HL-60 (cell line): ENCODE measurements at regions not wholly inside any gene's neighbourhood (a gene's known extent, or its start where the extent isn't known, plus 50 kb on each side); places are given as distances from the start of the nearest gene placed in this dataset.

ENCODE experiments used
- DNase-seq, 2 experiments: peaks; one replicate each; pipeline ENCODE4 v3.0.0-alpha.2; 2010 to 2020; ENCODE audit warnings: low read depth in 1 of 2, low spot score in 1 of 2
- H3K27ac ChIP-seq: fragments of 250-450 bp; sonication (Bioruptor Pico); replicated peaks from 2 replicates; pipeline ENCODE4 v1.5.1; 2020; ENCODE audit warnings: mild to moderate bottlenecking, moderate library complexity
- H3K27me3 ChIP-seq: fragments of 250-450 bp; sonication (Bioruptor Pico); 2 replicates; pipeline ENCODE4 v1.5.1; 2021; ENCODE audit warnings: mild to moderate bottlenecking, moderate library complexity; ENCODE audit not compliant: insufficient read depth, poor library complexity, severe bottlenecking
- H3K4me3 ChIP-seq: replicated peaks from 2 replicates; pipeline ENCODE4 v1.5.1; 2011; ENCODE audit warnings: mild to moderate bottlenecking, control low read depth, low read length; ENCODE audit not compliant: insufficient read depth
- GABPA ChIP-seq: IDR thresholded peaks from 2 replicates; pipeline ENCODE4 v1.6.1; 2012; ENCODE audit warnings: low read depth
- POLR2AphosphoS5 ChIP-seq: IDR thresholded peaks from 2 replicates; pipeline ENCODE4 v1.6.1; 2012; ENCODE audit warnings: low read depth
- SPI1 ChIP-seq: IDR thresholded peaks from 2 replicates; pipeline ENCODE4 v1.6.1; 2012; ENCODE audit warnings: low read depth, mild to moderate bottlenecking, borderline replicate concordance
- TF ChIP-seq, protein P1 (sequence below): IDR thresholded peaks from one replicate; pipeline ENCODE4 v1.5.1; 2011; ENCODE audit warnings: low read length, control low read depth, inconsistent platforms; ENCODE audit not compliant: insufficient read depth
- TF ChIP-seq, protein P2 (sequence below): IDR thresholded peaks from 2 replicates; pipeline ENCODE4 v1.6.1; 2012; ENCODE audit warnings: low read depth; ENCODE audit not compliant: insufficient replicate concordance

DNA sequence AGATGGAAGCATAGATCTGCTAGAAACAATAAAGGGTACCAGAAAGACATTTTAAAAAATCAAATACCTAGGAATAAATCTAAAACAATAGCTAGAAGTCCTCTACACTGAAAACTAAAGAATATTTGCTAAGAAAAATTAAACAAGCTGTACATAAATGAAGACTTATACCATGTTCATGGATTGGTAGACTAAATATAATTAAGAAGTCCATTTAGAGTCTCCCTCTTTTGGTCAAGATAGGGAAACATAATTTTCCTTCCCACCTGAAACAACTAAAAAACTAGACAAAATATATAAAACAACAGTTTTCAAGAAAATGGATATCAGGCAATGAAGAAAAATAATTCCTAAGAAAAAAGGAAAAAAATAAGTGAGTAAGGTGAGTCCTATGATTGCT is 120.0 kb upstream of the TAB2 start:
- DNase-seq, result no peak
- TF ChIP-seq POLR2AphosphoS5, result no peak

DNA sequence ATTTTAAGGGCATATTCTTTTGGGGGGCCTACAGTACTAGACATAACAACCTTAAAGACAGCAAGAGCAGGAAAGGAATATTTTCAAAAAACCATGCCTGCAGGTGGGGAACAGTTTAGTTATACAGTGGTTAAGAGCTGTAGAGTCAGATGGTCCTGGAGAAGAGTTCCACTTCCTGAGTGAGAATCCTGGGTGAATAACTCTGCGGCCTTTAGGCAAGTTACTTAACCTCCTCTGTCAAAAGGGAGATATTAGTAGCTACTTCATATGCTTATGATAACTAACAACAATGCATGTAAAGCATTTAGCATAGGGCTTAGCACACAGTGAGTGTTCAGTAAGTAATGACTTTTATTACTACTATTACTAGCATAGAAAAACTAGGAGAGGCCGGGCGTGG is 119.2 kb upstream of the TAB2 start:
- Histone ChIP-seq H3K27ac (no peak overlapping the region), H3K4me3 (no peak overlapping the region), H3K27me3 (no peaks in the 10 kb centered on the region)
- no peak for DNase-seq
- TF ChIP-seq SPI1 (no peak), GABPA (no peak), POLR2AphosphoS5 (no peak)
- TF ChIP-seq, protein P1, sequence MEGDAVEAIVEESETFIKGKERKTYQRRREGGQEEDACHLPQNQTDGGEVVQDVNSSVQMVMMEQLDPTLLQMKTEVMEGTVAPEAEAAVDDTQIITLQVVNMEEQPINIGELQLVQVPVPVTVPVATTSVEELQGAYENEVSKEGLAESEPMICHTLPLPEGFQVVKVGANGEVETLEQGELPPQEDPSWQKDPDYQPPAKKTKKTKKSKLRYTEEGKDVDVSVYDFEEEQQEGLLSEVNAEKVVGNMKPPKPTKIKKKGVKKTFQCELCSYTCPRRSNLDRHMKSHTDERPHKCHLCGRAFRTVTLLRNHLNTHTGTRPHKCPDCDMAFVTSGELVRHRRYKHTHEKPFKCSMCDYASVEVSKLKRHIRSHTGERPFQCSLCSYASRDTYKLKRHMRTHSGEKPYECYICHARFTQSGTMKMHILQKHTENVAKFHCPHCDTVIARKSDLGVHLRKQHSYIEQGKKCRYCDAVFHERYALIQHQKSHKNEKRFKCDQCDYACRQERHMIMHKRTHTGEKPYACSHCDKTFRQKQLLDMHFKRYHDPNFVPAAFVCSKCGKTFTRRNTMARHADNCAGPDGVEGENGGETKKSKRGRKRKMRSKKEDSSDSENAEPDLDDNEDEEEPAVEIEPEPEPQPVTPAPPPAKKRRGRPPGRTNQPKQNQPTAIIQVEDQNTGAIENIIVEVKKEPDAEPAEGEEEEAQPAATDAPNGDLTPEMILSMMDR, result no peak
- TF ChIP-seq, protein P2, sequence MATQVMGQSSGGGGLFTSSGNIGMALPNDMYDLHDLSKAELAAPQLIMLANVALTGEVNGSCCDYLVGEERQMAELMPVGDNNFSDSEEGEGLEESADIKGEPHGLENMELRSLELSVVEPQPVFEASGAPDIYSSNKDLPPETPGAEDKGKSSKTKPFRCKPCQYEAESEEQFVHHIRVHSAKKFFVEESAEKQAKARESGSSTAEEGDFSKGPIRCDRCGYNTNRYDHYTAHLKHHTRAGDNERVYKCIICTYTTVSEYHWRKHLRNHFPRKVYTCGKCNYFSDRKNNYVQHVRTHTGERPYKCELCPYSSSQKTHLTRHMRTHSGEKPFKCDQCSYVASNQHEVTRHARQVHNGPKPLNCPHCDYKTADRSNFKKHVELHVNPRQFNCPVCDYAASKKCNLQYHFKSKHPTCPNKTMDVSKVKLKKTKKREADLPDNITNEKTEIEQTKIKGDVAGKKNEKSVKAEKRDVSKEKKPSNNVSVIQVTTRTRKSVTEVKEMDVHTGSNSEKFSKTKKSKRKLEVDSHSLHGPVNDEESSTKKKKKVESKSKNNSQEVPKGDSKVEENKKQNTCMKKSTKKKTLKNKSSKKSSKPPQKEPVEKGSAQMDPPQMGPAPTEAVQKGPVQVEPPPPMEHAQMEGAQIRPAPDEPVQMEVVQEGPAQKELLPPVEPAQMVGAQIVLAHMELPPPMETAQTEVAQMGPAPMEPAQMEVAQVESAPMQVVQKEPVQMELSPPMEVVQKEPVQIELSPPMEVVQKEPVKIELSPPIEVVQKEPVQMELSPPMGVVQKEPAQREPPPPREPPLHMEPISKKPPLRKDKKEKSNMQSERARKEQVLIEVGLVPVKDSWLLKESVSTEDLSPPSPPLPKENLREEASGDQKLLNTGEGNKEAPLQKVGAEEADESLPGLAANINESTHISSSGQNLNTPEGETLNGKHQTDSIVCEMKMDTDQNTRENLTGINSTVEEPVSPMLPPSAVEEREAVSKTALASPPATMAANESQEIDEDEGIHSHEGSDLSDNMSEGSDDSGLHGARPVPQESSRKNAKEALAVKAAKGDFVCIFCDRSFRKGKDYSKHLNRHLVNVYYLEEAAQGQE, result no peak

More for the DNA sequence above, 120.0 kb upstream of the TAB2 start:
- Histone ChIP-seq H3K27me3 (no peaks in the 10 kb centered on the region), H3K27ac (no peak overlapping the region), H3K4me3 (no peak overlapping the region)

DNA sequence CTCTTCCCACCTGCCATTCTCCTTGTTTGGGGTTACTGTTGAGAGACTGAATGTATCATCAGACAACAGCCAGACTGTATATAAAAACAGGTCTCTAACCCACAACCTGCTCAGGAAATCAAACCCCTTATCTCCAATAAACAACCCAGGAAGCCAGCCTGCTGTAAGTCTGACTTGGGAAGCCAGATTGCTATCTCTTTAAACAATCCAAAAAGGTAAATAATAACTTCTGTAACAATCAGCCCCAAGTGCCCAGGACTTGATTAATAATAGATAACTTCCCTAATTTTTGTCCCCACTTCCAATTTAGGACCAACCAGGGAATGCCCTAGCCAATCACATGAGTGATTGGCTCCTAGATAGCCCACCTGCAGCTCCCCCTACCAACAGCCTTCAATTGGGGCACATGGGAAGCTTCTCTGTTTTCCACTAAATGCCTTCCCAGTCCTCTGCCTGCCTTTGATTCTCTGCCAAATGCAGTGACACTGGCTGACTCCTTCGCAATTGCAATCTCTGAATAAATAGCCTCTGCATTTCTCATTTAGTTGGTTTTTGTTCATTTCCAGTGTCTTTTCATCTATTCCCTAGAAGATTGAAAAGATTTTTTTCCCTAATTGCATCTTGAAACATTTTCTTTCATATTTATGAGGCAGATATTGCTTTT is 117.1 kb upstream of the TAB2 start:
- Histone ChIP-seq H3K27me3 (no peaks in the 10 kb centered on the region), H3K27ac (no peak overlapping the region), H3K4me3 (no peak overlapping the region)
- no peak for DNase-seq
- no peak for TF ChIP-seq POLR2AphosphoS5
- TF ChIP-seq, protein P1, result no peak
- TF ChIP-seq SPI1, result no peak
- TF ChIP-seq, protein P2, result no peak

DNA sequence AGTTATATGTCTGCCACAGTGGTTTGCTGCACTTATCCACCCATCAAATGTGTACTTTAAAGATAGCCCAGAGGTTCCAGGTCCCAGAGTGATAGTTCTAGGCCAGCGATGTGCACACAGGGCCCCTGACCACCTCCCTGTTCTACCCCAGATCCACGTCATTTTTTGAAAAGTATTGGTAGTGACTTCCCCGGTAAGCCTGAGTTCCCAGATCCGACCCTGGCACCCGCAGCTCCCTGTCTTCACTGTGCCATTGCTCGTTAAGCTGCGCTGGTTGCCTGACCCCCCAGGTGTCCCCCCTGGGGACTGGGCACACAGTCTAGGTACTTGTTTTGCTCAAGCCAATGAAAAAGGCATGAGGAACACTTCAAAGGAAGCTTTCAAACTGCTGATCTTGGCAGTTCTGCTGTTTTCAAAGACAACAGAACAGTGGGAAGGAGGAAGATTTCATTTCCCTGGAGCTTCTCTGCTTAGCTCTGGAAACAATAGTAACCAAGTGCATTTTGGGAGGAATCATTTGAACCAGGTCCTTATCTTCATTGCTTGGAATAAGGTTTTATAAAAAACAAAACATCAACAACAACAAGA is 116.3 kb upstream of the TAB2 start:
- no peak for DNase-seq
- Histone ChIP-seq H3K27me3 (no peaks in the 10 kb centered on the region), H3K4me3 (no peak overlapping the region), H3K27ac (no peak overlapping the region)
- no peak for TF ChIP-seq SPI1
- no peak for TF ChIP-seq GABPA
- TF ChIP-seq, protein P2, result no peak
- TF ChIP-seq POLR2AphosphoS5, result no peak
- TF ChIP-seq, protein P1, result no peak
